Cardiac muscle cell (in vitro differentiated cells and primary cell): ENCODE measurements at regions not wholly inside any gene's neighbourhood (a gene's known extent, or its start where the extent isn't known, plus 50 kb on each side); places are given as distances from the start of the nearest gene placed in this dataset.

ENCODE experiments used
- DNase-seq, 2 donors: peaks; one replicate each; pipeline versions ENCODE4 v3.0.0 to v3.0.0-alpha.2; 2010 to 2017; ENCODE audit warnings: low read depth in 1 of 2, low spot score in 1 of 2
- H3K27ac ChIP-seq: fragments of 200-600 bp; sonication (generic); 2 replicates; pipeline ENCODE4 v1.5.1; 2016
- H3K27me3 ChIP-seq: fragments of 200-600 bp; sonication (generic); 2 replicates; pipeline ENCODE4 v1.6.0; 2016; ENCODE audit warnings: control low read depth
- H3K36me3 ChIP-seq: fragments of 200-600 bp; sonication (generic); 2 replicates; pipeline ENCODE4 v1.5.1; 2016; ENCODE audit warnings: control low read depth
- H3K4me1 ChIP-seq: fragments of 200-600 bp; sonication (generic); 2 replicates; pipeline ENCODE4 v1.8.1; 2017; ENCODE audit warnings: low read depth, mild to moderate bottlenecking, mixed run types
- H3K4me3 ChIP-seq: fragments of 200-600 bp; sonication (generic); 2 replicates; pipeline ENCODE4 v1.5.1; 2016; ENCODE audit warnings: mild to moderate bottlenecking
- H3K9me3 ChIP-seq: fragments of 200-600 bp; sonication (generic); 2 replicates; pipeline ENCODE4 v1.5.1; 2017; ENCODE audit warnings: low read depth, mild to moderate bottlenecking, control low read depth
- TF ChIP-seq, protein P1 (sequence below): IDR thresholded peaks from 2 replicates; pipeline ENCODE4 v1.5.1; 2012; ENCODE audit warnings: low read depth, mild to moderate bottlenecking, low read length

DNA sequence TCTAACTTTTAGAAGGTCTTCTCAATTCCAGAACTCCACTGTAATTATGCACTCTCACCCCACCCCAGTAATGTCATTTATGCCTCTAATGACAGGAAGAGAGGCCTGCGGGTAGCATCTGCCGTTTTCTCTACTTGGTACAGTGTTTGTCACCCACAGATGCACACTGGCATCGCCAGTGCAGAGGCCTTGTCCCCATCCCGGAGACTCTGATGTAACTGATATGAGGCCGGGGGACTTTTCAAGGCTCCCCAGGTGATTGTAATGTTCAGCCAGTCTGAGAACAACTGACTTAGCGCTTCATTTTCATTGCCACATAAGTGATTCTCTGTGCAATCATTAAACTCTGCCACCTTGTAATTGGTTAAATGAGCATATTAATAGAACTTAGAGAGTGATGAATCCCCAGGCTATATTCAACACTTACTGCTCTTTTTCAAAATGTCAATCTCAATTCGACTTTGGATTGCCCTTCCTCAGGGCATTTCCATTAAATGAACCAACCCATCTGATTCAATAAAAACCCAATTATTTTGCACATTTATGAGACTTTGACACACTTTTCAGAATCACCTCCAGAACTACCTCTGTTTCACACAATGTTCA, 113.2 kb downstream of the HERPUD2 start:
- no peaks in the 10 kb centered on the region for H3K9me3 ChIP-seq
- TF ChIP-seq, protein P1, sequence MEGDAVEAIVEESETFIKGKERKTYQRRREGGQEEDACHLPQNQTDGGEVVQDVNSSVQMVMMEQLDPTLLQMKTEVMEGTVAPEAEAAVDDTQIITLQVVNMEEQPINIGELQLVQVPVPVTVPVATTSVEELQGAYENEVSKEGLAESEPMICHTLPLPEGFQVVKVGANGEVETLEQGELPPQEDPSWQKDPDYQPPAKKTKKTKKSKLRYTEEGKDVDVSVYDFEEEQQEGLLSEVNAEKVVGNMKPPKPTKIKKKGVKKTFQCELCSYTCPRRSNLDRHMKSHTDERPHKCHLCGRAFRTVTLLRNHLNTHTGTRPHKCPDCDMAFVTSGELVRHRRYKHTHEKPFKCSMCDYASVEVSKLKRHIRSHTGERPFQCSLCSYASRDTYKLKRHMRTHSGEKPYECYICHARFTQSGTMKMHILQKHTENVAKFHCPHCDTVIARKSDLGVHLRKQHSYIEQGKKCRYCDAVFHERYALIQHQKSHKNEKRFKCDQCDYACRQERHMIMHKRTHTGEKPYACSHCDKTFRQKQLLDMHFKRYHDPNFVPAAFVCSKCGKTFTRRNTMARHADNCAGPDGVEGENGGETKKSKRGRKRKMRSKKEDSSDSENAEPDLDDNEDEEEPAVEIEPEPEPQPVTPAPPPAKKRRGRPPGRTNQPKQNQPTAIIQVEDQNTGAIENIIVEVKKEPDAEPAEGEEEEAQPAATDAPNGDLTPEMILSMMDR: no peak
- H3K36me3 ChIP-seq: no peaks in the 10 kb centered on the region
- peaks cover 13% of the 10 kb centered on the region for H3K4me1 ChIP-seq
- no peaks in the 10 kb centered on the region for H3K27me3 ChIP-seq
- H3K27ac ChIP-seq: no peak overlapping the region
- no peak overlapping the region for H3K4me3 ChIP-seq
- no peak for DNase-seq

DNA sequence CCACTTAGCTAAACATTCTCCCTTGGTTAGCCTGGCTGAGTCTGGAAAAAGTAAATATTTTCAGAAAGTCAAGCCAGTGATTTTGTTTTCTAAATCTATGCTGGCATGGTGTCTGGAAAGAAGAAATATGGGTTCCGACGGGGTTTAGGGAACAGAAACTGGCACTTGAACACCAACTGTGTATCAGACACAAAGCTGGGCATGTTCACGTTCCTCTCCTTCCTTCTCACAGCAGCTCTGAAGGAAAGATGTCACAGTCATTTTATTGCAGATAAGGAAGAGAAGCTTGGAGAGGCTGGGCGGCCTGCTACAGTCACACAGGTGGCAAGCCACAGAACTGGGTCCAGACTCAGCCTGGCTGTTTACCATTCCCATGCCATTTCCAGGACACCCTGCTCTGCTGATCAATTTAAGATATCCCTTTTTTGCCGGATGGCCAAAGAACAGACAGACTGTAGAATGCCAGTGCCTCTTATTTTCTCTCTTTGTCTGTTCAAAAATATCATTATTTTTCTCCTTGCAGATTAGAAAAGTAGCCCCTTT, 118.8 kb downstream of the HERPUD2 start:
- no peaks in the 10 kb centered on the region for H3K4me1 ChIP-seq
- no peak for DNase-seq
- no peak overlapping the region for H3K27ac ChIP-seq
- no peaks in the 10 kb centered on the region for H3K9me3 ChIP-seq
- TF ChIP-seq, protein P1: no peak
- H3K27me3 ChIP-seq: no peaks in the 10 kb centered on the region
- H3K36me3 ChIP-seq: no peaks in the 10 kb centered on the region
- H3K4me3 ChIP-seq: no peak overlapping the region

DNA sequence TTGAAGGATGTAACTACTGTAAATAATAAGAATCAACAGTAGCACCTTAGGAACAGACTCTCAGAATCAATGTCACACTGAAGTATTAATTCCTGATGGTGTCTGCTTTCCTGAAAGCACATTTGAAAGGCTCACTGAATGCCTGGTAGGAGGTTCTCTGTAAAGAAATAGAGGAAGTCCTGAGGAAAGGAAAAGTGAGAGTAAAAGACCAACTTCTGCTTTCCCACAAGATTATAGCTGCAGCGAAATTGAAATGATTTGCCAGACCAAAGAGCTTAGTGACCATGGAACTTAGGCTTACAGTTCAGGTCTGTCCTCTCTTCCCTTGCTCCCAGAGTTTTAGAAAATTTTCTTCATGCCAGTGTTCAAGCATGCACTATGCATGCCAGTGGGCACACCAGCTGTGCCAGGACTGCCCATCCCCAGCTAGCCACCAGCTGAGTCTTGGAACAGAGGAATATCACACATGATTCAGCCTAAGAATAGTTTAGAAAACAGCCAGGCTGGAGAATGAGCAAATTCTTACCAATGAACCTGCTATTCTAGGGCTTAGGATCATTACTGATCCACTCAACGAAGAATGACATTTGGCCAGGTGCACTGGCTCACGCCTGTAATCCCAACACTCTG, 123.2 kb downstream of the HERPUD2 start:
- no peaks in the 10 kb centered on the region for H3K36me3 ChIP-seq
- no peak overlapping the region for H3K4me3 ChIP-seq
- DNase-seq: no peak
- H3K9me3 ChIP-seq: no peaks in the 10 kb centered on the region
- TF ChIP-seq, protein P1: no peak
- H3K4me1 ChIP-seq: no peaks in the 10 kb centered on the region
- no peaks in the 10 kb centered on the region for H3K27me3 ChIP-seq
- no peak overlapping the region for H3K27ac ChIP-seq

DNA sequence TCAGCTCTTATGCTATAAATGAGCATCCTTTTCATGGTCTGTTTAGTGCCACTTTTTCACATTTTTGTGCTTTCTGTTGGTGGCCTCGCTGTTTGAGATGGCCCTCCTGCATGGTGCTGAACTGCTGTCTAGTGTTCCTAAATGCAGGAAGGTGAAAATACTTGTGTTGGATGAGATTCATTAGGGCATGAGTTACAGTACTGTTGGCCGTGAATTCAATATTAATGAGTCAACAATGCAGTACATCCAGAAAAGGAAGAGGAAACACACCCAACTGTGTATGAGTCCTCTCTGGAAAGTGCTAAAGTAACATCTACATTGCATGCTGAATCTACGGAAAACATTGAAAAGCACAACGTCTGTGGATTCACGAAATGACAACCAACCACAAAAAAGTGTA, 124.0 kb downstream of the HERPUD2 start:
- TF ChIP-seq, protein P1: no peak
- H3K4me3 ChIP-seq: no peak overlapping the region
- no peak for DNase-seq

DNA sequence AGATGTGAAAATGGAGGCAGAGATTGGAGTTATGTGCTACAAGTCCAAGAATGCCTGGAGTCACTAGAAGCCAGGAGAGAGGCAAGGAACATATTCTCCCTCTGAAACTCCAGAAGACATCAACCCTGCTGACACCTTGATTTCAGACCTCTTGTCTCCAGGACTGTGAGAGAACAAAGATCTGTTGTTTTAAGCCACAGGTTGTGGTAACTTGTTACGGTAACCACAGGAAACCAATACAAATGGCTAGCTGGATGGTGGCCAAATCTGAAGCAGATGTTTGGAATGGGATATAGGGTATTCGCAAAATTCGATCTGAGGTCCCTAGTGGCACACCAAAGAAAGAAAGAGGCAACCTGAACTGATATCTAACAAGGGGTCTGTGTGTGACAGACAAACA, 129.0 kb downstream of the HERPUD2 start:
- H3K9me3 ChIP-seq: no peaks in the 10 kb centered on the region
- H3K4me3 ChIP-seq: no peak overlapping the region
- no peak overlapping the region for H3K27ac ChIP-seq
- peak in 1 of 2 donors; percentile 10 for DNase-seq
- no peaks in the 10 kb centered on the region for H3K36me3 ChIP-seq
- no peaks in the 10 kb centered on the region for H3K4me1 ChIP-seq
- no peaks in the 10 kb centered on the region for H3K27me3 ChIP-seq
- TF ChIP-seq, protein P1: no peak

More for the DNA sequence above, 124.0 kb downstream of the HERPUD2 start:
- Histone ChIP-seq H3K27me3 (no peaks in the 10 kb centered on the region), H3K27ac (no peak overlapping the region), H3K4me1 (no peaks in the 10 kb centered on the region), H3K36me3 (no peaks in the 10 kb centered on the region), H3K9me3 (no peaks in the 10 kb centered on the region)
